ENCODE measurements at regions not wholly inside any gene's neighbourhood (a gene's known extent, or its start where the extent isn't known, plus 50 kb on each side); places are given as distances from the start of the nearest gene placed in this dataset.

DNA sequence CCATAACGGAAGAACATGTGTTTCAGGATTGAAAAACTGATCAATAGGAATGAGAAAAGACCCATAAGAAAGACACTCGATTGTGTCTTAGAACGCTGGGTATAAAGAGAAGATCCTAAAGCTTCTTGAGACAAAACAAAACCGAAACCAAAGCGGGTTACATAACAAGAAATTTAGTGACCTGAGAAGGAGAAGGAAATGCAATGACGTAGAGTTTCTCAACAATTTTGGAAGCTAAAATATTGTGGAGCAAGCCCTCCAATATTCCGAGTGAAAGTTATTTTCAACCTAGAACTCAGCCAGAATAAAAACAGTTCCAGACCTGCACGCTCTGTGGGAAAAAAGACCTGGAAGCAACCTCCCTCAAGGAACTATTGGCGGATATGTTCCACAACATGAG lies 81.9 kb upstream of the FREM1 start:
- TF ChIP-seq, protein P1, sequence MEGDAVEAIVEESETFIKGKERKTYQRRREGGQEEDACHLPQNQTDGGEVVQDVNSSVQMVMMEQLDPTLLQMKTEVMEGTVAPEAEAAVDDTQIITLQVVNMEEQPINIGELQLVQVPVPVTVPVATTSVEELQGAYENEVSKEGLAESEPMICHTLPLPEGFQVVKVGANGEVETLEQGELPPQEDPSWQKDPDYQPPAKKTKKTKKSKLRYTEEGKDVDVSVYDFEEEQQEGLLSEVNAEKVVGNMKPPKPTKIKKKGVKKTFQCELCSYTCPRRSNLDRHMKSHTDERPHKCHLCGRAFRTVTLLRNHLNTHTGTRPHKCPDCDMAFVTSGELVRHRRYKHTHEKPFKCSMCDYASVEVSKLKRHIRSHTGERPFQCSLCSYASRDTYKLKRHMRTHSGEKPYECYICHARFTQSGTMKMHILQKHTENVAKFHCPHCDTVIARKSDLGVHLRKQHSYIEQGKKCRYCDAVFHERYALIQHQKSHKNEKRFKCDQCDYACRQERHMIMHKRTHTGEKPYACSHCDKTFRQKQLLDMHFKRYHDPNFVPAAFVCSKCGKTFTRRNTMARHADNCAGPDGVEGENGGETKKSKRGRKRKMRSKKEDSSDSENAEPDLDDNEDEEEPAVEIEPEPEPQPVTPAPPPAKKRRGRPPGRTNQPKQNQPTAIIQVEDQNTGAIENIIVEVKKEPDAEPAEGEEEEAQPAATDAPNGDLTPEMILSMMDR (conservative IDR thresholded peaks at IDR 0.05) = no peak
- TF ChIP-seq ZFX (IDR thresholded peaks at IDR 0.05) = no peak
